ACC112 (cell line): ENCODE measurements at regions not wholly inside any gene's neighbourhood (a gene's known extent, or its start where the extent isn't known, plus 50 kb on each side); places are given as distances from the start of the nearest gene placed in this dataset.

ENCODE experiments used
- H2AFZ ChIP-seq: fragments of 200-600 bp; sonication (generic); one replicate; pipeline ENCODE4 v1.6.0; 2017; ENCODE audit warnings: antibody characterized with exemption, low read length; ENCODE audit not compliant: unreplicated experiment
- H3K27ac ChIP-seq: fragments of 200-600 bp; sonication (generic); 2 replicates; pipeline ENCODE4 v1.5.1; 2014; ENCODE audit warnings: low read depth, mild to moderate bottlenecking, antibody characterized with exemption, low read length, moderate library complexity
- H3K27me3 ChIP-seq: fragments of 200-600 bp; sonication (generic); 2 replicates; pipeline ENCODE4 v1.6.1; 2014; ENCODE audit warnings: mild to moderate bottlenecking, antibody characterized with exemption, low read length, moderate library complexity, mixed read lengths; ENCODE audit not compliant: insufficient read depth
- H3K36me3 ChIP-seq: fragments of 200-600 bp; sonication (generic); 2 replicates; pipeline ENCODE4 v1.6.1; 2016; ENCODE audit warnings: mild to moderate bottlenecking, antibody characterized with exemption, low read length, moderate library complexity, mixed read lengths; ENCODE audit not compliant: insufficient read depth
- H3K4me1 ChIP-seq: fragments of 200-600 bp; sonication (generic); one replicate; pipeline ENCODE4 v1.6.1; 2016; ENCODE audit warnings: low read length, mixed read lengths; ENCODE audit not compliant: insufficient read depth, unreplicated experiment, control insufficient read depth
- H3K4me3 ChIP-seq: fragments of 200-600 bp; sonication (generic); 2 replicates; pipeline ENCODE4 v1.5.1; 2014; ENCODE audit warnings: mild to moderate bottlenecking, low read depth, low read length
- H3K79me2 ChIP-seq: fragments of 200-600 bp; sonication (generic); one replicate; pipeline ENCODE4 v1.6.0; 2016; ENCODE audit warnings: low read length; ENCODE audit not compliant: control insufficient read depth, unreplicated experiment, insufficient read depth

DNA sequence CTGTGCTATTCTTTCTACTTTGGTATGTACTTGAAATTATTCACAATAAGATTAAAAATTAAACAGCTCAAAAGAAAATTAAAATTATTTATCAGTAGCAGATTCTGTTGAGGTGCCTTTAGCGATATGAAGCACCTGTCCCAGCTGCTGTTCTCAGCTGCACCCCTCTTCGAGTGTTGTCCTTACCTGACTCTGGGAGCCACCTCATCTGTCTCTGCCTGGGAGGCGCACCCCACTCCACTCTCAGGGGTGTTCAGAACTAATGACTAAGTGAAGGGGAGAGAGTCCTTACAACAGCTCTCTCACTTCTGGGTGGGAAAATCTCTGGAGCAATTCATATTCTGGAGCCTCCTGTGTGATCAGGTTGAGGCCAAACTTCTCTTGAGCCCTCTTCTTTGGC, 745.7 kb downstream of the RFPL4B start:
- Histone ChIP-seq H3K79me2 (no peaks in the 10 kb centered on the region), H3K27ac (no peak overlapping the region), H3K4me1 (peaks cover 4% of the 10 kb centered on the region), H3K4me3 (no peak overlapping the region), H2AFZ (no peak overlapping the region), H3K36me3 (no peaks in the 10 kb centered on the region), H3K27me3 (no peaks in the 10 kb centered on the region)

DNA sequence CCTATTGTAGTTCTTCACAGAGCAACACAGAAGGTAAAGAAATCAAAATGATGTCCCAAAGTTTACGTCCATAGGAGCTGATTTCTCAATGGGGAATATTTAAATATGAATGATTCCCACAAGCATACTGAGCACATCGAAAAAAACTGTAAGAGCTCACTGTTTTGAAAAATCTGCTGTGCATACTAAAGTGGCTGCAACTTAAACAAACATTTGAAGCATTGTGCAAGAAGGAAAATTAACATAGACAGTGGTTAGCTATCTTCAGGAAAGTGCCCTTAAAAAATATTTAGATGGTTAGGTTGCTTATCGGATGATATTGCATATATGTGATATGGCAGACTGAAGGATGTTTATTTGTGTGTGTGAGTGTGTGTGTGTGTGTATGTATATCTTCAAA, 747.6 kb downstream of the RFPL4B start:
- no peaks in the 10 kb centered on the region for H3K36me3 ChIP-seq
- H3K4me1 ChIP-seq = peaks cover 4% of the 10 kb centered on the region
- no peak overlapping the region for H2AFZ ChIP-seq
- no peaks in the 10 kb centered on the region for H3K27me3 ChIP-seq
- no peak overlapping the region for H3K27ac ChIP-seq
- H3K4me3 ChIP-seq = no peak overlapping the region
- H3K79me2 ChIP-seq = no peaks in the 10 kb centered on the region

DNA sequence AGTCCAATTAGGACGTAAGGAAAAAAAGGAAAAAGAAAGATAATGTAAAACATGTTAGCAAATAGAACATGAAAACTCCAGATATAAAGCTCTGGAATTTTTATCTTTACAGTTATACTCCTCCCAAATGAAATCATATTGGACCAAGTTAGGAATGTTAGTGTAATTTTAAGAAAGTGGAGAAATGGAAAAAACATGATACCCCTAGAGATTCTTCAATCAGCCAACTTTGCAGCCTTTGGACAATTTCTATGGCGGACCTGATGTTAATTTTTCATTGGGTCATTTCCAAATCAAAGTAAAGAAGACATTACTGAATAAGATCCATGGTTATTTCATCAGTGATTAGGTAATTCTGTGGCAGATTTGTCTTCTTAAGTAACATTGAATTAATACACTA, 748.7 kb downstream of the RFPL4B start:
- Histone ChIP-seq H3K36me3 (no peaks in the 10 kb centered on the region), H3K27ac (no peak overlapping the region), H3K27me3 (no peaks in the 10 kb centered on the region), H3K79me2 (no peaks in the 10 kb centered on the region), H3K4me1 (peaks cover 4% of the 10 kb centered on the region), H3K4me3 (no peak overlapping the region), H2AFZ (no peak overlapping the region)

DNA sequence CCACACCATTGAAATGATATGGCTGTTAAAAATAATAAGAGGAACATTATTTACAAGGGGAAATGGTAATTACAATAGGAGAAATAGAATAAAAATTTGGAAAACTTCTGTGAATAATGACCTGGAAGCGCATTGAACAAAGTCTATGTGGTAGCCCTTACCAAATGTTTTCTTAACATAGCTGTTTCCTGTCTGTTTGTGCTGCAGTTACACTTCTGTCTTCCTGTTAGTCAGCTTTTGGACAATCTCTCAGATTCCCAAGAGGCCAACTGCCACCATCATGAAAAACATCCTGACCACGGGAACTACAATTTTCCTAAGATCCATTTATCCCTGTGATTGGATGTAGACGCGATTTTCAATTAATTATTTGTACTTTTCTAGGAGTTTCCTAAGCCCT, 754.4 kb upstream of the MARCKS start:
- H3K4me3 ChIP-seq = no peak overlapping the region
- no peaks in the 10 kb centered on the region for H3K36me3 ChIP-seq
- peak overlapping the region; percentile 88 for H3K27ac ChIP-seq

DNA sequence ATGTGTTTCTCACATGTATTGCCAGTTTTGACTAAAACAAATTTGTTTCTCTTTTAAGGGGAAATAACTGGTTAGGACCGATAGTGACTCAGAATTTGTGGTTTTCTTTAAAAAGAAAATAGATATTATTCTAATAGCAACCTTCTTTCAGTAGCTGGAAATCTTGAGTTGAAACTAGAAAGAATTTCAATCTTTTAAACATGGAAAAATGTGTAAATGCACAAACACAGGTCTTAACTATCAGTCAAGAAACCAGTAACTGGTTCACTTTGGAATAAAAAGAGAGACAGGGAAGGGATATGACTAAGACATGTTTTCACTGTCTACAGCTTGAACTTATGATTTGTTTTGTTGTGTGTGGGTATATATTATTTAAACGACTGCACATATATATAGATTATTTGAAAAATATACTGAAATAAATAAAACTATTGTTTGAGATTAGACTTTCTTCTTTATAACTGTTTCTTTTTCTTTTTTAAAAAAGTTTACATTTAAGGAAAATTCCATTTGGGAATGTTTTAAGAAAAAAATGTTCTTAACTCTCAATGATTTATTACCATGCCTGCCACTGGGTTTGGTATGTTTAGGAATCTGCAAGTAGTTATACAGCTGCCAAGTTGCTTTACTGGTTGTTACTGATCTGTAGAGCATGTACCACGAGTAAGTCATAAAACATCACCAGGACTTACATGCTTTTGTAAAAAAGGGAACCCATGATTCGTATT, 753.3 kb upstream of the MARCKS start:
- peaks cover 24% of the 10 kb centered on the region for H3K4me1 ChIP-seq
- H3K79me2 ChIP-seq = no peaks in the 10 kb centered on the region
- peak overlapping the region; percentile 47 for H2AFZ ChIP-seq
- H3K27ac ChIP-seq = peak overlapping the region; percentile 88
- H3K4me3 ChIP-seq = peak overlapping the region; percentile 10; the same call in 1 of the 2 replicates
- no peaks in the 10 kb centered on the region for H3K36me3 ChIP-seq
- H3K27me3 ChIP-seq = no peaks in the 10 kb centered on the region

More for the DNA sequence above, 754.4 kb upstream of the MARCKS start:
- H3K79me2 ChIP-seq = no peaks in the 10 kb centered on the region
- H3K4me1 ChIP-seq = peaks cover 24% of the 10 kb centered on the region
- H3K27me3 ChIP-seq = no peaks in the 10 kb centered on the region
- peak overlapping the region; percentile 20 for H2AFZ ChIP-seq

DNA sequence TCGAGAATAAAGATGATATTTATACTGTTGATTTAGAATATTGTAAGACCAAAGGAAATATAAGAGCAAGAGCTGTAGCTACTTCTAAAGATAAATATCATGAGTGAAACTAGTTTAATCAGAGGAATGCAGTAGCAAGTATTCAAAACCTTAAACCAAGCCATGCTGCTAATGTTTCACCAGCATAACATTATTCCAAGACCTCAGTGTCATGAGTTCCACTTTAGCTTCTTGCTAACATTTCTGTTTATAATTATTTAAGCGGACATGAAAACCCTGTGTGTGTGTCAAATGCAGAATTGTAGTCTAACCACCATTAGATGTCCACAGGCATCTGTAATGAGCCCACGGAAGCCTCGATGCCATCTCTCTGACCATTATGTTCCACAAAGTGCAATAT, 752.6 kb upstream of the MARCKS start:
- Histone ChIP-seq H3K27ac (peak overlapping the region; percentile 88; the same call in 1 of the 2 replicates), H3K27me3 (no peaks in the 10 kb centered on the region), H3K4me3 (no peak overlapping the region), H3K36me3 (no peaks in the 10 kb centered on the region), H3K4me1 (peaks cover 24% of the 10 kb centered on the region), H2AFZ (no peak overlapping the region), H3K79me2 (no peaks in the 10 kb centered on the region)

DNA sequence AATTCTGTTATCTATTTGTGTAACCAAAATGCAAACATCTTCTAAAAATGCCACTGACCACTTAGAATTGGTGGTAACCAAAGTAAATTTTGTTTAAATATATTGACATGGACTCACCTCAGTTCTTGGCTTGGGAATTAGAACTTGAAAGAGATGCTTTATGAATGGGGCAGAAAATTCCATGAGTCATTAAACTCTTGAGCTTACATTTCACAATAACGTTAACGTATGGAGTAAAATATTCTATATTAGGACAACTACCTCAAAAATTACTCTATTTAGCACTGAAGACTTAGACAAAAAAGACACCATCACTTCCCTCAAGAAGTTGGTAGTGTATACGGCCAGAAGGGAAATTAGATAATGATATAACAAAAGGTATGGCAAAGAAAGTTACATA, 752.2 kb upstream of the MARCKS start:
- H3K36me3 ChIP-seq = no peaks in the 10 kb centered on the region
- no peaks in the 10 kb centered on the region for H3K79me2 ChIP-seq
- no peak overlapping the region for H3K4me3 ChIP-seq
- peaks cover 24% of the 10 kb centered on the region for H3K4me1 ChIP-seq
- no peak overlapping the region for H3K27ac ChIP-seq
- no peak overlapping the region for H2AFZ ChIP-seq
- H3K27me3 ChIP-seq = no peaks in the 10 kb centered on the region

DNA sequence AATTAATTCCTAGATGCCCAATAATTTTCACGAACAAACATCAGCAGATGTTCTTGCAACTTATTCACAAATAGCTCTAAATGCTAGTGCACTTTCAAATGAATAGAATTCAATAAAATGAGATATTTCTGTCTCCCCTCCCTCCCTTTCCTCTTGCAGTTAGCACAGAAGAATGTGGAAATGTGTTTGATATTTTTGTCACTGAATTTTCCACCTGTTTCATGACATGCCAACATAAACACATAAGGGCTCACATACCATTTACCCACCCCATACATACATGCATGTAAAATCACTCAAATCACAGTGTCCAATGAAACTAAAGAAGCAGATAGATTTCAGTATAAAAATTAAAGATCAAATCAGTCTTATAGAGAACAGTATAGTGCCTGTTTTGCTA, 746.9 kb upstream of the MARCKS start:
- Histone ChIP-seq H3K27ac (no peak overlapping the region), H3K27me3 (no peaks in the 10 kb centered on the region), H3K79me2 (no peaks in the 10 kb centered on the region), H3K4me3 (no peak overlapping the region), H3K4me1 (no peaks in the 10 kb centered on the region), H2AFZ (no peak overlapping the region), H3K36me3 (no peaks in the 10 kb centered on the region)

DNA sequence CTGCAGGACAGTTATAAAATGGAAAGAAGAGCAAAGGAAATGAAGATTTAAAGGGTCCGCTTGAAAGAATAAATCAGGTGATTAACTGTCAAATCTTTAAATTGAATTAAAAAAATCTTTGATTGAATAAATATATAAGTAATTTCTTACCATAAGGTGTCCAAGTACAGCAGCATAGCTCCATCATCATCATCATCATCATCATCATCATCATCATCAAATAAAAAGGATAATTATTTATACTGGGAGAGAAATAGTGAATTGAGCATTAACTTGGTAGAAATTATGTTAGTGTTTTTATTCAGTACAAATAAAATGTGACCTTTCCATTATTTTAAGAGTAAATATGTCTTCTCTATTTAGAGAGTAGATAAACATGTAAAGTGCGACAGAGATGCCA, 745.6 kb upstream of the MARCKS start:
- no peaks in the 10 kb centered on the region for H3K36me3 ChIP-seq
- no peak overlapping the region for H3K4me3 ChIP-seq
- H3K79me2 ChIP-seq = no peaks in the 10 kb centered on the region
- no peak overlapping the region for H2AFZ ChIP-seq
- H3K4me1 ChIP-seq = no peaks in the 10 kb centered on the region
- no peaks in the 10 kb centered on the region for H3K27me3 ChIP-seq
- no peak overlapping the region for H3K27ac ChIP-seq

DNA sequence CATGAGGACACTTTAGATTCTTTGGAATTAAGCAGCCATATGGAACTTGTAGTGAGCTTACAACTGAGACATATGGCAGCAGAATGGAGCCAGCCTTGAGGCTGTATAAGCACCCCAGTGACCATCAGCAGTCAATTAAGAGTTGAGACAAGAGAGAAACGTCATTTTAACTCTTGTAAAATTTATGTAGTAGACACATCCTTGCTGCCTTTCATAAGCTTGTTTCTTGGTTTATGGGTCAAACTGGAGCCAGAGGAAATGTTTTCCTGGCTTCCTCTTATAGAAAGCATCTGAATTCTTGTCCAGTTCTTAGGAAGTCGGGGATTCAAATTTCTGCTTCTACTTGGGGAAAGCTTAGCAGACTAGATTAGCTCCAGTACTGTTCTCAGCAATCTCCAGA, 745.1 kb upstream of the MARCKS start:
- Histone ChIP-seq H3K27ac (no peak overlapping the region), H3K79me2 (no peaks in the 10 kb centered on the region), H2AFZ (no peak overlapping the region), H3K27me3 (no peaks in the 10 kb centered on the region), H3K4me1 (no peaks in the 10 kb centered on the region), H3K36me3 (no peaks in the 10 kb centered on the region), H3K4me3 (no peak overlapping the region)

DNA sequence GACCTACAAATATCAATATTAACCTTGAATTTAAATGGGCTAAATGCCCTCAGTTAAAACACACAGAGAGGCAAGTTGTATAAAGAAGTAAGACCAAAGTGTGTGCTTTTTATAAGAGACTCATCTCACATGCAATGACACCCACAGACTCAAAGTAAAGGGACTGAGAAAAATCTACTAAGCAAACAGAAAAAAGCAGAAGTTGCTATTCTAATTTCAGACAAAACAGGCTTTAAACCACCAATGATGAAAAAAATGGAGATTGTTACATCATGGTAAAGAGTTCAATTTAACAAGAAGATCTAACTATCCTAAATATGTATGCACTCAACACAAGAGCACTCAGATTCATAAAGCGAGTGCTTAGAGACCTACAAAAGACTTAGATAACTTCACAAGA, 741.9 kb upstream of the MARCKS start:
- no peak overlapping the region for H3K27ac ChIP-seq
- no peak overlapping the region for H3K4me3 ChIP-seq
- H3K79me2 ChIP-seq = no peaks in the 10 kb centered on the region
- H2AFZ ChIP-seq = no peak overlapping the region
- H3K4me1 ChIP-seq = peaks cover 7% of the 10 kb centered on the region
- H3K27me3 ChIP-seq = no peaks in the 10 kb centered on the region
- H3K36me3 ChIP-seq = no peaks in the 10 kb centered on the region
